ENCODE measurements at regions not wholly inside any gene's neighbourhood (a gene's known extent, or its start where the extent isn't known, plus 50 kb on each side); places are given as distances from the start of the nearest gene placed in this dataset.
"Not testable (repeated sequence)": the region's sequence is repeated elsewhere in the genome, so short reads cannot be mapped to it uniquely, and the experiment has no call there.

DNA sequence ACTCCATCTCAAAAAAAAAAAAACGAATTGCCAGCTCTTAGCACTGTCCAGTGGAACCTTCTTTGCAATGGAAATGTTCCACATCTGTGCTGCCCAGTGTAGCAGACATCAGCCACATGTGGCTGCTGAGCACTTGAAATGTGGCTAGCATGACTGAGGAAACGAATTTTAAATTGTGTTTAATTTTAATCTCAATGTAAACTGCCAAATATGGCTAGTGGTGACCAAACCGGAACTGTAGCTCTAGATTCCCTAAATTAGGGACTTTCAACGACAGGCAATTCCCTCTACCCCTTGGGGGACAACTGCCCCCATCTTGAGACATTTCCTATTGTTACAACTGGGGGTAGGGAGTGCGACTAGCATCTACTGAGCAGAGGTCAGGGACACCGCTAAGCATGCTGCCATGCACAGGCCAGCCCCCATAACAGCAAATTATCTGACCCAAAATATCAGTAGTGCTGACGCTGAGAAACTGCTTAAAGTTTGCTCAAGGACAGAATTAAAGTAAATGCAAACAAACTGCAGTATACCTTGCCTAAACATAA is 52.4 kb upstream of the PDPR start:
- not testable (repeated sequence) for H2AFZ ChIP-seq (ENCODE audit: low read length); H4K20me1 ChIP-seq (ENCODE audit: insufficient read depth, low read length)

DNA sequence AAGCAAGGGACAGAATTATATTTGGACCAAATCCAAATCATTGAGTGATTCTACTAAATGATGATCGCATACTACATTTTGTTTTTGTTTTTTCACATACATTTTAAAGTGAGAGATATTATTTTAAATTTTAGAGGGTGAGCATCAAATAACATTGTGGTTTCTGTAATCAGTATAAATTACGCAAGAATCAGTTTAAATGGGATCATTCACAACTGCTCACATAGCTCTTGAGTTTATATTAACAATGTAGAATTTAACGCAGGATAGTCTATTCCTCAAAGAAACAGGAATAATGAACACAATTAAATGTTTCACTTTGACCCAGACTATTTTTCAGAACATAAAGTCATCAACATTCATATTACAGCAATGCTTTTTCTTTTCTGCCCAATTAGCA is 51.2 kb upstream of the PDPR start:
- H2AFZ ChIP-seq (ENCODE audit: low read length); H3F3A ChIP-seq (ENCODE audit: insufficient read depth, low read length); H3K9me3 ChIP-seq (ENCODE audit: low read length); H3K4me2 ChIP-seq (ENCODE audit: low read length); H3K79me2 ChIP-seq (ENCODE audit: insufficient read depth, low read length); H3K9me2 ChIP-seq (ENCODE audit: low read depth, low read length); H4K20me1 ChIP-seq (ENCODE audit: insufficient read depth, low read length); H3K27ac ChIP-seq (ENCODE audit: low read depth, low read length, poor library complexity, severe bottlenecking); H3K4me1 ChIP-seq (ENCODE audit: insufficient read depth, low read length, severe bottlenecking); H3K9ac ChIP-seq (ENCODE audit: low read length); H3K27me3 ChIP-seq (ENCODE audit: insufficient read depth, low read length); H3K4me3 ChIP-seq (ENCODE audit: low read depth, low read length, poor library complexity, severe bottlenecking); H3K36me3 ChIP-seq (ENCODE audit: insufficient read depth, low read length): not testable (repeated sequence)

More for the DNA sequence above, 52.4 kb upstream of the PDPR start:
- H3K79me2 ChIP-seq (ENCODE audit: insufficient read depth, low read length); H3K4me2 ChIP-seq (ENCODE audit: low read length); H3K27ac ChIP-seq (ENCODE audit: low read depth, low read length, poor library complexity, severe bottlenecking); H3K36me3 ChIP-seq (ENCODE audit: insufficient read depth, low read length); H3K9me2 ChIP-seq (ENCODE audit: low read depth, low read length); H3K4me1 ChIP-seq (ENCODE audit: insufficient read depth, low read length, severe bottlenecking); H3K9me3 ChIP-seq (ENCODE audit: low read length); H3K27me3 ChIP-seq (ENCODE audit: insufficient read depth, low read length); H3F3A ChIP-seq (ENCODE audit: insufficient read depth, low read length); H3K4me3 ChIP-seq (ENCODE audit: low read depth, low read length, poor library complexity, severe bottlenecking); H3K9ac ChIP-seq (ENCODE audit: low read length): not testable (repeated sequence)
